GM18951 (cell line): ENCODE measurements at regions not wholly inside any gene's neighbourhood (a gene's known extent, or its start where the extent isn't known, plus 50 kb on each side); places are given as distances from the start of the nearest gene placed in this dataset.
"Not testable (repeated sequence)": the region's sequence is repeated elsewhere in the genome, so short reads cannot be mapped to it uniquely, and the experiment has no call there.

Experiments
- POLR2A ChIP-seq: IDR thresholded peaks from 4 replicates; pipeline ENCODE4 v1.6.1; 2011; ENCODE audit warnings: mild to moderate bottlenecking; ENCODE audit not compliant: insufficient read length, insufficient read depth; ENCODE audit errors: extremely low read depth
- in situ Hi-C: fragments of 300-500 bp; cut with MboI; formaldehyde crosslinking; loops from one replicate; pipeline ENCODE4 v1.12.0; 2022; ENCODE audit warnings: low sequenced_read_pairs, mixed read lengths, inconsistent platforms; ENCODE audit not compliant: unreplicated experiment

GRCh38 chrX:138964501-138964900 is 253.0 kb upstream of the FGF13 start:
- in situ Hi-C loops: no loop called here
- no peak for TF ChIP-seq POLR2A

GRCh38 chrX:138962419-138962818 is 250.9 kb upstream of the FGF13 start:
- in situ Hi-C loops: not testable (repeated sequence)

- in situ Hi-C loops: no loop called here
- no peak for TF ChIP-seq POLR2A
These were observed 243.5 kb upstream of the FGF13 start for GRCh38 chrX:138954976-138955375.

- TF ChIP-seq POLR2A: no peak
- in situ Hi-C loops: no loop called here
These were observed 235.4 kb upstream of the FGF13 start for GRCh38 chrX:138946926-138947325.

GRCh38 chrX:138945219-138945618 is 233.7 kb upstream of the FGF13 start:
- in situ Hi-C loops: no loop called here
- TF ChIP-seq POLR2A: no peak

- no peak for TF ChIP-seq POLR2A
- in situ Hi-C loops: no loop called here
These were observed 227.5 kb upstream of the FGF13 start for GRCh38 chrX:138939038-138939437.

GRCh38 chrX:138938003-138938402 is 226.5 kb upstream of the FGF13 start:
- TF ChIP-seq POLR2A: no peak
- in situ Hi-C loops: no loop called here

GRCh38 chrX:138931212-138931611 is 219.7 kb upstream of the FGF13 start:
- in situ Hi-C loops: no loop called here
- no peak for TF ChIP-seq POLR2A

GRCh38 chrX:138930583-138930945 is 219.0 kb upstream of the FGF13 start:
- TF ChIP-seq POLR2A: no peak
- in situ Hi-C loops: no loop called here

GRCh38 chrX:138929926-138930582 is 218.5 kb upstream of the FGF13 start:
- no peak for TF ChIP-seq POLR2A
- in situ Hi-C loops: no loop called here

- in situ Hi-C loops: no loop called here
- TF ChIP-seq POLR2A: no peak
These were observed 217.4 kb upstream of the FGF13 start for GRCh38 chrX:138928737-138929459.

- no peak for TF ChIP-seq POLR2A
- in situ Hi-C loops: no loop called here
These were observed 213.8 kb upstream of the FGF13 start for GRCh38 chrX:138925330-138925729.

- in situ Hi-C loops: no loop called here
- no peak for TF ChIP-seq POLR2A
These were observed 212.3 kb upstream of the FGF13 start for GRCh38 chrX:138923805-138924204.

GRCh38 chrX:138921031-138921430 is 209.5 kb upstream of the FGF13 start:
- in situ Hi-C loops: no loop called here

More at GRCh38 chrX:138921031-138921430, 209.5 kb upstream of the FGF13 start:
- TF ChIP-seq POLR2A: no peak
